ENCODE measurements at regions not wholly inside any gene's neighbourhood (a gene's known extent, or its start where the extent isn't known, plus 50 kb on each side); places are given as distances from the start of the nearest gene placed in this dataset.

DNA sequence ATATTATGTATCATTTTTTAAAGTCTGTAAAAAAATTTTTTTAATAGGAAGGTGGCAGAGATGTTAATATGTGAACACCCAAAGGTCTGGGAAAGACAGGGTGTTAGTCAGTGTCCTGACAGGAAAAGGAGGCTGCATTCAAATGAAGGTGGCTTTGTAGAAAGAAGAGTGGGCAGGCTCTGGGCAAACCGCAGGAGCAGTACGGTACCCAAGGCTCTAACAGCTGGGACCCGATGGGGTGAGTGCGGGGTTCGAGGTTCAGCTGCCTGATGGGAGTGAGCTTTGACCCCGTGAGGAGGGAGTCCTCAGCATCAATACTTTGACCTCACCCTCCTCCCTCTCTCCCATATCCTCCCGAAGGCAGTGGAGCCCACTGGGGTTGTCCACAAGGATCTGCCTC, 142.5 kb downstream of the C11orf91 start:
- TF ChIP-seq, protein P1, sequence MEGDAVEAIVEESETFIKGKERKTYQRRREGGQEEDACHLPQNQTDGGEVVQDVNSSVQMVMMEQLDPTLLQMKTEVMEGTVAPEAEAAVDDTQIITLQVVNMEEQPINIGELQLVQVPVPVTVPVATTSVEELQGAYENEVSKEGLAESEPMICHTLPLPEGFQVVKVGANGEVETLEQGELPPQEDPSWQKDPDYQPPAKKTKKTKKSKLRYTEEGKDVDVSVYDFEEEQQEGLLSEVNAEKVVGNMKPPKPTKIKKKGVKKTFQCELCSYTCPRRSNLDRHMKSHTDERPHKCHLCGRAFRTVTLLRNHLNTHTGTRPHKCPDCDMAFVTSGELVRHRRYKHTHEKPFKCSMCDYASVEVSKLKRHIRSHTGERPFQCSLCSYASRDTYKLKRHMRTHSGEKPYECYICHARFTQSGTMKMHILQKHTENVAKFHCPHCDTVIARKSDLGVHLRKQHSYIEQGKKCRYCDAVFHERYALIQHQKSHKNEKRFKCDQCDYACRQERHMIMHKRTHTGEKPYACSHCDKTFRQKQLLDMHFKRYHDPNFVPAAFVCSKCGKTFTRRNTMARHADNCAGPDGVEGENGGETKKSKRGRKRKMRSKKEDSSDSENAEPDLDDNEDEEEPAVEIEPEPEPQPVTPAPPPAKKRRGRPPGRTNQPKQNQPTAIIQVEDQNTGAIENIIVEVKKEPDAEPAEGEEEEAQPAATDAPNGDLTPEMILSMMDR (IDR thresholded peaks at IDR 0.05), result no peak
- no peak for TF ChIP-seq EZH2 (IDR thresholded peaks at IDR 0.05; ENCODE audit: borderline replicate concordance, insufficient read depth, low read depth, low read length, poor library complexity, severe bottlenecking)

Data from B cell (primary cell).